Endothelial cell of umbilical vein (primary cell): ENCODE measurements at regions not wholly inside any gene's neighbourhood (a gene's known extent, or its start where the extent isn't known, plus 50 kb on each side); places are given as distances from the start of the nearest gene placed in this dataset.

Experiments used
- BruUV-seq: library from RNA; stranded (reverse); fragments of 400-500 nt; replicated peaks from 2 replicates; lab custom pipeline; 2021; lab: Mats Ljungman, UMichigan
- CTCF ChIA-PET: fragments of 300-600, 350-600 bp; sonication (Branson Sonifier 250); formaldehyde crosslinking; loops from one replicate; lab custom pipeline; 2021; ENCODE audit warnings: antibody characterized with exemption, inconsistent platforms; lab: Charles Lee
- POLR2A ChIA-PET: fragments of 300-600, 350-600 bp; sonication (Branson Sonifier 250); formaldehyde crosslinking; loops from one replicate; lab custom pipeline; 2021; ENCODE audit warnings: antibody characterized with exemption, inconsistent platforms; lab: Charles Lee
- DNase-seq: peaks from one replicate; pipeline ENCODE4 v3.0.0-alpha.2; 2011; ENCODE audit warnings: low read depth, low spot score
- FAIRE-seq: peaks from 2 replicates; lab custom pipeline; 2011; peaks lifted over from hg19 to GRCh38; lab: Jason Lieb, UNC
- H2AFZ ChIP-seq: 2 replicates; pipeline ENCODE4 v1.6.0; 2012; ENCODE audit warnings: low read depth, low read length, control low read depth, inconsistent platforms
- H3K27ac ChIP-seq: 2 replicates; pipeline ENCODE4 v1.5.1; 2011; ENCODE audit warnings: low read depth, mild to moderate bottlenecking, control low read depth, low read length, moderate library complexity; ENCODE audit not compliant: insufficient read depth
- H3K27me3 ChIP-seq, 2 experiments: 2 replicates each; pipeline versions ENCODE4 v1.6.0 to v1.6.1; 2011; ENCODE audit warnings: low read length in 2 of 2, mixed read lengths in 1 of 2; ENCODE audit not compliant: control insufficient read depth in 2 of 2, insufficient read depth in 2 of 2
- H3K36me3 ChIP-seq, 2 experiments: 2 replicates in 1 of 2; 3 replicates in 1 of 2; pipeline ENCODE4 v1.5.1; 2011; ENCODE audit warnings: low read length in 2 of 2, mild to moderate bottlenecking in 1 of 2, moderate library complexity in 1 of 2; ENCODE audit not compliant: control insufficient read depth in 2 of 2, insufficient read depth in 2 of 2; ENCODE audit errors: extremely low read depth in 1 of 2
- H3K4me1 ChIP-seq: 3 replicates; pipeline ENCODE4 v1.5.1; 2011; ENCODE audit warnings: mild to moderate bottlenecking, low read length; ENCODE audit not compliant: control insufficient read depth, insufficient read depth; ENCODE audit errors: extremely low read depth
- H3K4me2 ChIP-seq: 2 replicates; pipeline ENCODE4 v1.6.1; 2011; ENCODE audit warnings: low read length, control low read depth, mixed read lengths; ENCODE audit not compliant: insufficient read depth
- H3K4me3 ChIP-seq, 3 experiments: fragments of 200-600 bp in 1 of 3; sonication (generic), shearing (Covaris generic) in 1 of 3; replicated peaks in 1 of 3; 2 replicates each; pipeline ENCODE4 v1.5.1; 2011 to 2016; ENCODE audit warnings: control low read depth in 3 of 3, low read length in 3 of 3, mild to moderate bottlenecking in 2 of 3, inconsistent platforms in 1 of 3, low read depth in 1 of 3, moderate library complexity in 1 of 3; ENCODE audit not compliant: insufficient read depth in 1 of 3
- H3K79me2 ChIP-seq: 2 replicates; pipeline ENCODE4 v1.6.0; 2012; ENCODE audit warnings: low read length, inconsistent platforms; ENCODE audit not compliant: control insufficient read depth, insufficient read depth
- H3K9ac ChIP-seq: replicated peaks from 2 replicates; pipeline ENCODE3; 2011; ENCODE audit warnings: low read length, control low read depth; ENCODE audit not compliant: insufficient read depth; ENCODE audit errors: extremely low read depth
- H3K9me1 ChIP-seq: replicated peaks from 3 replicates; pipeline ENCODE4 v1.6.0; 2011; ENCODE audit warnings: mild to moderate bottlenecking, low read length; ENCODE audit not compliant: control insufficient read depth, insufficient read depth; ENCODE audit errors: extremely low read depth
- H3K9me3 ChIP-seq: replicated peaks from 2 replicates; pipeline ENCODE4 v1.5.1; 2012; ENCODE audit warnings: low read length, inconsistent platforms; ENCODE audit not compliant: control insufficient read depth, insufficient read depth
- H4K20me1 ChIP-seq: replicated peaks from 2 replicates; pipeline ENCODE3; 2011; ENCODE audit warnings: mild to moderate bottlenecking, low read length; ENCODE audit not compliant: control insufficient read depth, insufficient read depth; ENCODE audit errors: extremely low read depth
- CTCF ChIP-seq, 2 donors: IDR thresholded peaks; 1 replicate in 1 of 2; 2 replicates in 1 of 2; pipeline ENCODE4 v1.5.1; 2011; ENCODE audit warnings: low read length in 2 of 2, mild to moderate bottlenecking in 2 of 2, moderate library complexity in 2 of 2, control low read depth in 1 of 2, inconsistent platforms in 1 of 2, low read depth in 1 of 2; ENCODE audit not compliant: insufficient read depth in 1 of 2; ENCODE audit errors: extremely low read depth in 1 of 2
- EZH2 ChIP-seq: IDR thresholded peaks from 2 replicates; pipeline ENCODE4 v1.6.1; 2012; ENCODE audit warnings: borderline replicate concordance, low read depth, mild to moderate bottlenecking, moderate library complexity, low read length, inconsistent platforms; ENCODE audit not compliant: severe bottlenecking
- FOS ChIP-seq: IDR thresholded peaks from 2 replicates; pipeline ENCODE4 v1.6.1; 2011; ENCODE audit warnings: mild to moderate bottlenecking, low read length, moderate library complexity, borderline replicate concordance; ENCODE audit not compliant: insufficient read depth
- GATA2 ChIP-seq: IDR thresholded peaks from 2 replicates; pipeline ENCODE4 v1.7.0; 2011; ENCODE audit warnings: low read depth, mild to moderate bottlenecking, moderate library complexity, mixed read lengths, low read length; ENCODE audit not compliant: insufficient read length, insufficient read depth
- JUN ChIP-seq: IDR thresholded peaks from 2 replicates; pipeline ENCODE4 v1.6.1; 2011; ENCODE audit warnings: borderline replicate concordance, low read depth; ENCODE audit not compliant: insufficient read length, insufficient read depth
- MAX ChIP-seq: IDR thresholded peaks from 2 replicates; pipeline ENCODE4 v1.6.1; 2011; ENCODE audit not compliant: insufficient read depth, insufficient read length
- MYC ChIP-seq: IDR thresholded peaks from one replicate; pipeline ENCODE4 v1.6.1; 2011; ENCODE audit warnings: mild to moderate bottlenecking, low read depth, low read length
- POLR2A ChIP-seq: IDR thresholded peaks from 2 replicates; pipeline ENCODE4 v1.6.1; 2012; ENCODE audit warnings: low read depth, mild to moderate bottlenecking, control low read depth, low read length
- POLR2AphosphoS5 ChIP-seq: IDR thresholded peaks from 2 replicates; pipeline ENCODE4 v1.6.1; 2012; ENCODE audit warnings: low read depth, mild to moderate bottlenecking, control low read depth, low read length, moderate library complexity; ENCODE audit not compliant: insufficient read depth
- dilution Hi-C: fragments of 300-500 bp; cut with MboI; formaldehyde crosslinking; loops from one replicate; pipeline ENCODE4 v1.15.0; 2019; ENCODE audit warnings: low sequenced_read_pairs; ENCODE audit not compliant: extremely low pct_ligation_motif_present
- intact Hi-C: fragments of 100-400 bp; cut with micrococcal nuclease; formaldehyde crosslinking; loops from one replicate; pipeline ENCODE4 v1.10.0; 2022

GRCh38 chr4:159608436-159608835, 505.6 kb downstream of the RAPGEF2 start:
- H3K9ac ChIP-seq, result no peak overlapping the region
- DNase-seq (no peak), FAIRE-seq (no peak)
- no peak overlapping the region for H3K4me3 ChIP-seq
- no peaks in the 10 kb centered on the region for H3K4me1 ChIP-seq
- H3K79me2 ChIP-seq, result no peaks in the 10 kb centered on the region
- CTCF ChIA-PET, result no interaction called here
- no peaks in the 10 kb centered on the region for H3K36me3 ChIP-seq
- H3K9me1 ChIP-seq, result no peaks in the 10 kb centered on the region
- BruUV-seq, result no TSS peak
- no peak overlapping the region for H2AFZ ChIP-seq
- dilution Hi-C loops, result no loop called here
- no peak overlapping the region for H3K4me2 ChIP-seq
- intact Hi-C loops, result no loop called here
- H4K20me1 ChIP-seq, result no peaks in the 10 kb centered on the region
- no peak for TF ChIP-seq CTCF (IDR thresholded peaks at IDR 0.05; ENCODE audit: extremely low read depth in 1 of 2, insufficient read depth in 1 of 2, low read depth in 1 of 2, low read length in 2 of 2)
- TF ChIP-seq FOS, result no peak
- TF ChIP-seq POLR2AphosphoS5, result no peak
- TF ChIP-seq JUN, result no peak
- TF ChIP-seq MYC, result no peak
- TF ChIP-seq POLR2A, result no peak
- TF ChIP-seq EZH2, result no peak
- no peak for TF ChIP-seq MAX
- no peak for TF ChIP-seq GATA2
- no peak overlapping the region for H3K27ac ChIP-seq
- POLR2A ChIA-PET, result no interaction called here
- no peaks in the 10 kb centered on the region for H3K9me3 ChIP-seq
- no peaks in the 10 kb centered on the region for H3K27me3 ChIP-seq
